GM12878 (cell line): ENCODE measurements at regions not wholly inside any gene's neighbourhood (a gene's known extent, or its start where the extent isn't known, plus 50 kb on each side); places are given as distances from the start of the nearest gene placed in this dataset.

Experiments
- ATAC-seq: fragments of 200-7000 bp; cut with Tn5 transposase; 3 replicates; pipeline ENCODE4 v1.9.1; 2020; ENCODE audit warnings: mild to moderate bottlenecking, moderate library complexity
- BruUV-seq: library from RNA; stranded (reverse); fragments of 400-500 nt; replicated peaks from 2 replicates; lab custom pipeline; 2021; lab: Mats Ljungman, UMichigan
- CTCF ChIA-PET: fragments of 300-600 bp; sonication (Branson Sonifier 250); formaldehyde crosslinking; extraction: SDS; loops from one replicate; lab custom pipeline; 2021; ENCODE audit warnings: inconsistent platforms; lab: Yijun Ruan, JAX
- POLR2A ChIA-PET: fragments of 350-600 bp; formaldehyde crosslinking; extraction: SDS; loops from one replicate; lab custom pipeline; 2021; ENCODE audit warnings: inconsistent platforms; lab: Charles Lee
- RAD21 ChIA-PET: fragments of 300-600 bp; sonication (Branson Sonifier 250); formaldehyde crosslinking; loops from one replicate; lab custom pipeline; 2023; ENCODE audit warnings: antibody characterized with exemption; ENCODE audit not compliant: unreplicated experiment; lab: Charles Lee
- SMC1A ChIA-PET: fragments of 300-600 bp; sonication (Branson Sonifier 250); formaldehyde crosslinking; loops from one replicate; lab custom pipeline; 2023; ENCODE audit not compliant: unreplicated experiment, uncharacterized antibody; lab: Charles Lee
- DNase-seq: peaks from one replicate; pipeline ENCODE4 v3.0.0-alpha.2; 2011; ENCODE audit warnings: low read depth, low spot score
- FAIRE-seq: peaks from 3 replicates; lab custom pipeline; 2011; peaks lifted over from hg19 to GRCh38; lab: Jason Lieb, UNC
- H2AFZ ChIP-seq: 2 replicates; pipeline ENCODE4 v1.6.0; 2011; ENCODE audit warnings: low read depth, low read length, control low read depth; ENCODE audit not compliant: control insufficient read depth
- H3K27ac ChIP-seq: 2 replicates; pipeline ENCODE4 v1.5.1; 2011; ENCODE audit warnings: control low read depth; ENCODE audit not compliant: control insufficient read depth, insufficient read depth
- H3K27me3 ChIP-seq, 2 experiments: replicated peaks in 1 of 2; 2 replicates each; pipeline versions ENCODE4 v1.6.0 to v1.6.1; 2011; ENCODE audit warnings: low read length in 1 of 2; ENCODE audit not compliant: control insufficient read depth in 2 of 2, insufficient read depth in 2 of 2
- H3K36me3 ChIP-seq, 2 experiments: 2 replicates each; pipeline ENCODE4 v1.5.1; 2011; ENCODE audit warnings: low read length in 1 of 2; ENCODE audit not compliant: control insufficient read depth in 2 of 2, insufficient read depth in 2 of 2
- H3K4me1 ChIP-seq: 2 replicates; pipeline ENCODE4 v1.6.1; 2011; ENCODE audit warnings: mild to moderate bottlenecking, low read length, moderate library complexity, mixed read lengths; ENCODE audit not compliant: control insufficient read depth, insufficient read depth
- H3K4me2 ChIP-seq: 2 replicates; pipeline ENCODE4 v1.6.0; 2011; ENCODE audit warnings: control low read depth; ENCODE audit not compliant: control insufficient read depth, insufficient read depth
- H3K4me3 ChIP-seq: fragments of 200-600 bp; sonication (generic); 2 replicates; pipeline ENCODE4 v1.5.1; 2016
- H3K79me2 ChIP-seq: 2 replicates; pipeline ENCODE4 v1.6.0; 2011; ENCODE audit warnings: low read length; ENCODE audit not compliant: control insufficient read depth, insufficient read depth
- H3K9ac ChIP-seq: 2 replicates; pipeline ENCODE4 v1.8.0; 2011; ENCODE audit warnings: low read length, control low read depth, mixed read lengths; ENCODE audit not compliant: control insufficient read depth, insufficient read depth
- H3K9me3 ChIP-seq: replicated peaks from 3 replicates; pipeline ENCODE4 v1.5.1; 2011; ENCODE audit warnings: mild to moderate bottlenecking, low read length; ENCODE audit not compliant: control insufficient read depth, insufficient read depth
- H4K20me1 ChIP-seq: 2 replicates; pipeline ENCODE4 v1.6.0; 2011; ENCODE audit not compliant: control insufficient read depth, insufficient read depth
- BRCA1 ChIP-seq: IDR thresholded peaks from 2 replicates; pipeline ENCODE4 v1.6.1; 2011; ENCODE audit warnings: low read depth, low read length, improper control_type of control experiment
- CBX5 ChIP-seq: sonication (generic); IDR thresholded peaks from 2 replicates; pipeline ENCODE4 v1.6.1; 2016; ENCODE audit warnings: low read depth, moderate library complexity, mild to moderate bottlenecking, inconsistent platforms
- CREB1 ChIP-seq: IDR thresholded peaks from 2 replicates; pipeline ENCODE4 v1.6.1; 2012; ENCODE audit warnings: low read depth, mild to moderate bottlenecking, inconsistent platforms
- KAT2A ChIP-seq: conservative IDR thresholded peaks from 2 replicates; pipeline ENCODE4 v1.6.1; 2011; ENCODE audit warnings: low read depth, low read length; ENCODE audit not compliant: control insufficient read depth
- WGBS: methylation state at CpG from one replicate; pipeline ENCODE4 v1.1.6; 2016; ENCODE audit warnings: low lambda C conversion rate; ENCODE audit not compliant: insufficient replicate concordance, insufficient coverage; ENCODE audit errors: missing lambda C conversion rate; 5-methylcytosine and 5-hydroxymethylcytosine counted together
- in situ Hi-C: fragments of 300-500 bp; cut with MboI; formaldehyde crosslinking; loops from 9 replicates; pipeline ENCODE4 v1.14.3; 2018; ENCODE audit warnings: mixed read lengths
- intact Hi-C: fragments of 100-400 bp; cut with micrococcal nuclease; formaldehyde crosslinking; loops from one replicate; pipeline ENCODE4 v1.14.2; 2022; ENCODE audit not compliant: unreplicated experiment
- TF ChIP-seq, protein P1 (sequence below): fragments of 450-650 bp; IDR thresholded peaks from 2 replicates; pipeline ENCODE4 v1.6.1; 2017; ENCODE audit warnings: mild to moderate bottlenecking, low read depth, inconsistent platforms; ENCODE audit not compliant: poor library complexity, severe bottlenecking
- TF ChIP-seq, protein P2 (sequence below): fragments of 450-650 bp; IDR thresholded peaks from 2 replicates; pipeline ENCODE4 v1.6.1; 2017; ENCODE audit warnings: antibody characterized with exemption, mild to moderate bottlenecking, moderate library complexity

DNA sequence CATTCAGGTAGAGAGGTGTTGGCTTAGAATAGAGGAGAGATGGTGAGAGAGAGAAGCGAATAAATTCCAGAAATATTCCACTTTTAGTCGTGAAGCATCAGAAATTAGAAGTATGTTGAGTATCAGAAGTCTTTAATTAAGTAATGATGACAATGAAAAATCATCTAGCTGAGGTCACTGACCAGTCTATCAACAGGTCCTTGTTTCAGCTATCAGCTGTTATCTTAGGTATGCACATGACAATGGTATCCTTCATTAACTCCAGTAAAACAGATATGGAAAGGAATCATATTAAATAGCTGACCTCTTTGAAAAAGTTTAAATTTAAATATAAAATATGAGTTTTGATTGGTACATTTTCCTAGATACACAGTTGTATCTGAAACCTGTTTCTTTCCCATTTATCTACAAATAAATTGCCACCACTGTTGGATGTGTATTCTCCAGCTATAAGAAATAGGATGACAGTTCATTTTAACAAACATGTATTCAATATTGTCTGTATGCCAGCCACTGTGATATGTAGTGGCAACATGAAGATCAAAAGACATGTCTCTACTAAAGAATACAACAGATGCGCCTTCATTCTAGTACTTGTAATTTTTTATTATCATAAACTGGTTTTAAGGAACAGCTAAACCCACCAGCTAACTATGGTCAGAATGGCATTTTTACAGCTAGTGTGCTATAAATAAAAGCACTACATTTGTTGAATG, 424.2 kb upstream of the DCN start:
- H4K20me1 ChIP-seq, result no peaks in the 10 kb centered on the region
- no peaks in the 10 kb centered on the region for H3K79me2 ChIP-seq
- WGBS, result 10% methylated on average over 3 of the region's 3 CpGs
- TF ChIP-seq, protein P1, sequence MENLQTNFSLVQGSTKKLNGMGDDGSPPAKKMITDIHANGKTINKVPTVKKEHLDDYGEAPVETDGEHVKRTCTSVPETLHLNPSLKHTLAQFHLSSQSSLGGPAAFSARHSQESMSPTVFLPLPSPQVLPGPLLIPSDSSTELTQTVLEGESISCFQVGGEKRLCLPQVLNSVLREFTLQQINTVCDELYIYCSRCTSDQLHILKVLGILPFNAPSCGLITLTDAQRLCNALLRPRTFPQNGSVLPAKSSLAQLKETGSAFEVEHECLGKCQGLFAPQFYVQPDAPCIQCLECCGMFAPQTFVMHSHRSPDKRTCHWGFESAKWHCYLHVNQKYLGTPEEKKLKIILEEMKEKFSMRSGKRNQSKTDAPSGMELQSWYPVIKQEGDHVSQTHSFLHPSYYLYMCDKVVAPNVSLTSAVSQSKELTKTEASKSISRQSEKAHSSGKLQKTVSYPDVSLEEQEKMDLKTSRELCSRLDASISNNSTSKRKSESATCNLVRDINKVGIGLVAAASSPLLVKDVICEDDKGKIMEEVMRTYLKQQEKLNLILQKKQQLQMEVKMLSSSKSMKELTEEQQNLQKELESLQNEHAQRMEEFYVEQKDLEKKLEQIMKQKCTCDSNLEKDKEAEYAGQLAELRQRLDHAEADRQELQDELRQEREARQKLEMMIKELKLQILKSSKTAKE, result no peak
- TF ChIP-seq BRCA1 (no peak), CREB1 (no peak), KAT2A (no peak), CBX5 (no peak)
- TF ChIP-seq, protein P2, sequence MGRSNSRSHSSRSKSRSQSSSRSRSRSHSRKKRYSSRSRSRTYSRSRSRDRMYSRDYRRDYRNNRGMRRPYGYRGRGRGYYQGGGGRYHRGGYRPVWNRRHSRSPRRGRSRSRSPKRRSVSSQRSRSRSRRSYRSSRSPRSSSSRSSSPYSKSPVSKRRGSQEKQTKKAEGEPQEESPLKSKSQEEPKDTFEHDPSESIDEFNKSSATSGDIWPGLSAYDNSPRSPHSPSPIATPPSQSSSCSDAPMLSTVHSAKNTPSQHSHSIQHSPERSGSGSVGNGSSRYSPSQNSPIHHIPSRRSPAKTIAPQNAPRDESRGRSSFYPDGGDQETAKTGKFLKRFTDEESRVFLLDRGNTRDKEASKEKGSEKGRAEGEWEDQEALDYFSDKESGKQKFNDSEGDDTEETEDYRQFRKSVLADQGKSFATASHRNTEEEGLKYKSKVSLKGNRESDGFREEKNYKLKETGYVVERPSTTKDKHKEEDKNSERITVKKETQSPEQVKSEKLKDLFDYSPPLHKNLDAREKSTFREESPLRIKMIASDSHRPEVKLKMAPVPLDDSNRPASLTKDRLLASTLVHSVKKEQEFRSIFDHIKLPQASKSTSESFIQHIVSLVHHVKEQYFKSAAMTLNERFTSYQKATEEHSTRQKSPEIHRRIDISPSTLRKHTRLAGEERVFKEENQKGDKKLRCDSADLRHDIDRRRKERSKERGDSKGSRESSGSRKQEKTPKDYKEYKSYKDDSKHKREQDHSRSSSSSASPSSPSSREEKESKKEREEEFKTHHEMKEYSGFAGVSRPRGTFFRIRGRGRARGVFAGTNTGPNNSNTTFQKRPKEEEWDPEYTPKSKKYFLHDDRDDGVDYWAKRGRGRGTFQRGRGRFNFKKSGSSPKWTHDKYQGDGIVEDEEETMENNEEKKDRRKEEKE, result no peak
- TF ChIP-seq, all 136 proteins: peak for 0
- H3K36me3 ChIP-seq, result no peaks in the 10 kb centered on the region
- H3K4me2 ChIP-seq, result no peak overlapping the region
- intact Hi-C loops, result no loop called here
- ChIA-PET POLR2A (no interaction called here), CTCF (interaction anchor here (0.7 kb wide), 1 partner anchor 49 kb away, joined by 3 read pairs; no protein-coding TSS in a partner anchor), SMC1A (interaction anchor here (0.8 to 2.1 kb wide), 4 partner anchors 10 to 44 kb away, joined by 3 to 7 read pairs (median 5); no protein-coding TSS in a partner anchor), RAD21 (no interaction called here)
- no peak overlapping the region for H2AFZ ChIP-seq
- FAIRE-seq (no peak), DNase-seq (no peak), ATAC-seq (no peak)
- H3K9me3 ChIP-seq, result no peaks in the 10 kb centered on the region
- no peak overlapping the region for H3K27ac ChIP-seq
- no peak overlapping the region for H3K4me3 ChIP-seq
- BruUV-seq, result no TSS peak
- in situ Hi-C loops, result no loop called here
- no peaks in the 10 kb centered on the region for H3K4me1 ChIP-seq
- no peak overlapping the region for H3K9ac ChIP-seq
- no peaks in the 10 kb centered on the region for H3K27me3 ChIP-seq
